Adrenal gland (tissue), 9 donors: ENCODE measurements at regions not wholly inside any gene's neighbourhood (a gene's known extent, or its start where the extent isn't known, plus 50 kb on each side); places are given as distances from the start of the nearest gene placed in this dataset.

ENCODE experiments used
- DNase-seq, 7 donors: peaks; one replicate each; pipeline ENCODE4 v3.0.0-alpha.2; 2019 to 2020
- H3K27ac ChIP-seq, 5 donors: fragments of 200-600 bp; sonication (generic) in 4 of 5; 1 replicate in 3 of 5; 2 replicates in 2 of 5; pipeline versions ENCODE4 v1.5.1 to v1.8.0; 2016 to 2020; ENCODE audit warnings: mild to moderate bottlenecking in 1 of 5
- H3K27me3 ChIP-seq: fragments of 200-600 bp; 2 replicates; pipeline ENCODE4 v1.8.0; 2021
- H3K36me3 ChIP-seq, 2 donors: fragments of 200-600 bp; replicated peaks in 1 of 2; 1 replicate in 1 of 2; 2 replicates in 1 of 2; pipeline versions ENCODE4 v1.5.1 to v1.8.0; 2018 to 2022
- H3K4me1 ChIP-seq, 2 donors: fragments of 200-600 bp; replicated peaks in 1 of 2; 1 replicate in 1 of 2; 2 replicates in 1 of 2; pipeline versions ENCODE4 v1.5.1 to v1.8.0; 2018 to 2021
- H3K4me3 ChIP-seq, 4 donors: fragments of 200-600 bp; sonication (generic) in 3 of 4; one replicate each; pipeline ENCODE4 v1.5.1; 2016 to 2018
- H3K9me3 ChIP-seq, 3 donors: fragments of 200-600 bp; sonication (generic) in 1 of 3; replicated peaks in 1 of 3; 1 replicate in 2 of 3; 2 replicates in 1 of 3; pipeline versions ENCODE4 v1.5.1 to v1.8.0; 2016 to 2021
- POLR2A ChIP-seq, 2 donors: fragments of 450-650 bp; IDR thresholded peaks; one replicate each; pipeline ENCODE4 v1.6.1; 2017; ENCODE audit warnings: antibody characterized with exemption in 2 of 2, mild to moderate bottlenecking in 2 of 2, moderate library complexity in 1 of 2
- WGBS, 4 donors: extraction: QIAGEN DNeasy Blood & Tissue Kit in 2 of 4; methylation state at CpG; one replicate each; pipeline versions ENCODE4 v1.1.5 to v1.1.7; 2013 to 2017; 5-methylcytosine and 5-hydroxymethylcytosine counted together
- intact Hi-C, 2 donors: fragments of 100-400 bp; cut with DNase I; formaldehyde crosslinking; loops; one replicate each; pipeline versions ENCODE4 v1.14.1 to v1.15.0; 2022 to 2023
- TF ChIP-seq, protein P1 (sequence below), 6 experiments: fragments of 450-650 bp in 4 of 6; fragments of 200-600 bp in 2 of 6; sonication (generic) in 1 of 6; IDR thresholded peaks; 1 replicate in 5 of 6; 2 replicates in 1 of 6; pipeline versions ENCODE4 v1.5.1 to v1.8.0; 2016 to 2021; ENCODE audit warnings: antibody characterized with exemption in 6 of 6, mild to moderate bottlenecking in 2 of 6, moderate library complexity in 1 of 6
- donor health status: healthy with polysubstance abuse.
- donor health status: Bipolar disorder and iron deficiency.
- donor health status: DM: yes; HTN: yes; CAD: no.
- donor health status: DM: no; HTN: no; CAD: no.
- donor health status: DM: no; HTN: no; CAD: no.

GRCh38 chr6:19169366-19169765, 667.8 kb upstream of the ID4 start:
- WGBS, 4 donors = 81 to 89% (median 84%) methylated on average over 5 of the region's 5 CpGs
- no peak for DNase-seq
- no peaks in the 10 kb centered on the region for H3K9me3 ChIP-seq
- no peak overlapping the region for H3K27ac ChIP-seq
- intact Hi-C loops = no loop called here
- no peak for TF ChIP-seq POLR2A (IDR thresholded peaks at IDR 0.05)
- TF ChIP-seq, protein P1, sequence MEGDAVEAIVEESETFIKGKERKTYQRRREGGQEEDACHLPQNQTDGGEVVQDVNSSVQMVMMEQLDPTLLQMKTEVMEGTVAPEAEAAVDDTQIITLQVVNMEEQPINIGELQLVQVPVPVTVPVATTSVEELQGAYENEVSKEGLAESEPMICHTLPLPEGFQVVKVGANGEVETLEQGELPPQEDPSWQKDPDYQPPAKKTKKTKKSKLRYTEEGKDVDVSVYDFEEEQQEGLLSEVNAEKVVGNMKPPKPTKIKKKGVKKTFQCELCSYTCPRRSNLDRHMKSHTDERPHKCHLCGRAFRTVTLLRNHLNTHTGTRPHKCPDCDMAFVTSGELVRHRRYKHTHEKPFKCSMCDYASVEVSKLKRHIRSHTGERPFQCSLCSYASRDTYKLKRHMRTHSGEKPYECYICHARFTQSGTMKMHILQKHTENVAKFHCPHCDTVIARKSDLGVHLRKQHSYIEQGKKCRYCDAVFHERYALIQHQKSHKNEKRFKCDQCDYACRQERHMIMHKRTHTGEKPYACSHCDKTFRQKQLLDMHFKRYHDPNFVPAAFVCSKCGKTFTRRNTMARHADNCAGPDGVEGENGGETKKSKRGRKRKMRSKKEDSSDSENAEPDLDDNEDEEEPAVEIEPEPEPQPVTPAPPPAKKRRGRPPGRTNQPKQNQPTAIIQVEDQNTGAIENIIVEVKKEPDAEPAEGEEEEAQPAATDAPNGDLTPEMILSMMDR (IDR thresholded peaks at IDR 0.05) = no peak
- H3K27me3 ChIP-seq = no peaks in the 10 kb centered on the region
- no peak overlapping the region for H3K4me3 ChIP-seq
- H3K36me3 ChIP-seq = no peaks in the 10 kb centered on the region
- no peaks in the 10 kb centered on the region for H3K4me1 ChIP-seq

- WGBS, 4 donors = 56 to 68% (median 64%) methylated on average over 3 of the region's 3 CpGs
- Histone ChIP-seq H3K27ac (no peak overlapping the region), H3K9me3 (no peaks in the 10 kb centered on the region), H3K4me1 (no peaks in the 10 kb centered on the region), H3K27me3 (no peaks in the 10 kb centered on the region), H3K36me3 (no peaks in the 10 kb centered on the region), H3K4me3 (no peak overlapping the region)
- intact Hi-C loops = no loop called here
- DNase-seq = no peak
- no peak for TF ChIP-seq POLR2A (IDR thresholded peaks at IDR 0.05)
- TF ChIP-seq, protein P1 (IDR thresholded peaks at IDR 0.05) = no peak
These were observed 662.1 kb upstream of the ID4 start for GRCh38 chr6:19175023-19175422.

DNA sequence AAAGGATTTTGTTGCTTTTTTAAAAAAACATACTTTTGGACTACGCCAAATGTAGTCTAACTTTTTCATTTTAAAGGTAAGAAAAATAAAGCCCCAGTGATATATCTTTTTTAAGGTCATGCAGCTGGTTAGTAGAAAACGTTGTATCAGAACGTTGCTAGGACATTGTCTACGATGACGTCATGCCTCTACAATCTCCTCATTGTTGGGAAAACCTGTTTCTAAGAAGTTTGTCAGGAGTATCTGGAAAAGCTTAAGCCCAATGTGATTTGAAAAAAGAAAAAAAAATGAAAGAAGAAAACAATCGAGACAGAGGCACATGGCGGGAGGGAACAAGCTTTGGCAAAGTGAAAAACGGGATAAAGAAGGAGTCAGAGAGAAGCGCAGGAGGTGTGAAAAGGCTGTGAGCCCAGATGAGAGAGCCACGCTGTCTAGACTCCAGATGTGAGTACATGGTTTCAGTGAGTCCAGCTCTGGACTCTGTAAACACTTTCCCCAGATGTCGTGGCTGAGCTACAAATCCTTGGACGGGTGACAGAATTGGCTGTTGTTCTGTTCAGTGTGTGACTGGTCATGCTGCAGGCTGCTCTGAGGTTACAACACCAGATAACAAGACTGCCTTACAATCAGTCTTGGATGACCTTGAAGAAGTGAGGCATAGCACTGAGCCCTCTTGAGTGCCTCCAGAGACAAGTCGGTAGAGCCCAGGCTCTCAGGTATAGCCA, 656.7 kb upstream of the ID4 start:
- TF ChIP-seq POLR2A (IDR thresholded peaks at IDR 0.05) = no peak
- TF ChIP-seq, protein P1 (IDR thresholded peaks at IDR 0.05) = no peak
- H3K27ac ChIP-seq = no peak overlapping the region
- peak in 6 of 7 donors; percentile 28 to 49 (median 36) for DNase-seq
- no peaks in the 10 kb centered on the region for H3K27me3 ChIP-seq
- intact Hi-C loops = no loop called here
- WGBS, 4 donors = 36 to 42% (median 39%) methylated on average over 12 to 13 of the region's 13 CpGs
- H3K36me3 ChIP-seq = no peaks in the 10 kb centered on the region
- H3K4me1 ChIP-seq = peaks cover 0 to 4% of the 10 kb centered on the region in 2 donors
- H3K4me3 ChIP-seq = no peak overlapping the region
- no peaks in the 10 kb centered on the region for H3K9me3 ChIP-seq

DNA sequence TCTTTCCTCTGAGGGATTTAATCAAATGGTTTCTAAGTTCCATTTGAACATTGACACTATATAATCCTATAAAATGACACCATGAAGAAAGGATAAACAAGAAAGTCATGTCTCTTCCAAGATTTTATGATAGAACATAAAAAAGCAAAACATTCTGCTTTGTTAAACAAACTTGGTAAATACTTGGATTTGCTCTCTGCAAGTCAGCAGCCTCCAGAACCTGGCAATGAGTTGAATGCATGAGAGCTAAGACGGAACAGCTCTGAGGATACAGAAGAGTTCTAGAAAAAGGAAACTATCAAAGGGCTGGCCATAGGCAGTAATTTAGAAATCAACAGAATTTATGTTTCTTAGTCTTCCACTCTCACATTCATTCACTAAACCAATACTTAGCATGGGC, 656.0 kb upstream of the ID4 start:
- intact Hi-C loops = no loop called here

More for the DNA sequence above, 656.0 kb upstream of the ID4 start:
- Histone ChIP-seq H3K4me1 (peaks cover 0 to 4% of the 10 kb centered on the region in 2 donors), H3K36me3 (no peaks in the 10 kb centered on the region), H3K9me3 (no peaks in the 10 kb centered on the region), H3K4me3 (no peak overlapping the region), H3K27me3 (no peaks in the 10 kb centered on the region), H3K27ac (no peak overlapping the region)
- no peak for DNase-seq
- TF ChIP-seq POLR2A (IDR thresholded peaks at IDR 0.05) = no peak
- TF ChIP-seq, protein P1 (IDR thresholded peaks at IDR 0.05) = no peak
- 58 to 75% (median 64%) methylated on average over 1 of the region's 1 CpG for WGBS, 4 donors
